Fibroblast of lung (primary cell): ENCODE measurements at regions not wholly inside any gene's neighbourhood (a gene's known extent, or its start where the extent isn't known, plus 50 kb on each side); places are given as distances from the start of the nearest gene placed in this dataset.

Experiments used
- DNase-seq, 2 donors: peaks; one replicate each; pipeline versions ENCODE4 v3.0.0 to v3.0.0-alpha.2; 2010; ENCODE audit warnings: low read depth in 2 of 2
- H2AFZ ChIP-seq: 2 replicates; pipeline ENCODE4 v1.5.1; 2012; ENCODE audit warnings: low read length, control low read depth, inconsistent platforms
- H3K27ac ChIP-seq: 2 replicates; pipeline ENCODE4 v1.5.1; 2011; ENCODE audit warnings: low read length, control low read depth; ENCODE audit not compliant: insufficient read depth
- H3K27me3 ChIP-seq: 2 replicates; pipeline ENCODE4 v1.5.1; 2011; ENCODE audit warnings: mild to moderate bottlenecking, low read length; ENCODE audit not compliant: control insufficient read depth, insufficient read depth
- H3K36me3 ChIP-seq: 2 replicates; pipeline ENCODE4 v1.5.1; 2011; ENCODE audit warnings: low read length; ENCODE audit not compliant: control insufficient read depth, insufficient read depth
- H3K4me1 ChIP-seq: 2 replicates; pipeline ENCODE4 v1.5.1; 2011; ENCODE audit warnings: low read length; ENCODE audit not compliant: control insufficient read depth, insufficient read depth; ENCODE audit errors: extremely low read depth
- H3K4me2 ChIP-seq: 2 replicates; pipeline ENCODE4 v1.5.1; 2011; ENCODE audit warnings: low read length, control low read depth; ENCODE audit not compliant: insufficient read depth; ENCODE audit errors: extremely low read depth
- H3K4me3 ChIP-seq, 4 experiments: fragments of 200-600 bp in 1 of 4; sonication (generic) in 1 of 4; replicated peaks in 1 of 4; 2 replicates each; pipeline ENCODE4 v1.5.1; 2011 to 2016; ENCODE audit warnings: low read length in 4 of 4, low read depth in 3 of 4, mild to moderate bottlenecking in 3 of 4, control low read depth in 2 of 4, inconsistent platforms in 1 of 4, mixed read lengths in 1 of 4; ENCODE audit not compliant: insufficient read depth in 1 of 4; ENCODE audit errors: control extremely low read depth in 1 of 4
- H3K79me2 ChIP-seq: 2 replicates; pipeline ENCODE4 v1.5.1; 2012; ENCODE audit warnings: mild to moderate bottlenecking, low read length, inconsistent platforms; ENCODE audit not compliant: control insufficient read depth, insufficient read depth
- H3K9ac ChIP-seq: 2 replicates; pipeline ENCODE4 v1.5.1; 2011; ENCODE audit warnings: mild to moderate bottlenecking, low read length, control low read depth; ENCODE audit not compliant: insufficient read depth
- H3K9me3 ChIP-seq: 2 replicates; pipeline ENCODE4 v1.5.1; 2012; ENCODE audit warnings: low read depth, low read length; ENCODE audit not compliant: control insufficient read depth, insufficient read depth
- H4K20me1 ChIP-seq: 2 replicates; pipeline ENCODE4 v1.5.1; 2011; ENCODE audit warnings: low read length; ENCODE audit not compliant: control insufficient read depth, insufficient read depth; ENCODE audit errors: extremely low read depth
- EZH2 ChIP-seq: IDR thresholded peaks from 2 replicates; pipeline ENCODE4 v1.5.1; 2012; ENCODE audit warnings: low read length, control low read depth, mild to moderate bottlenecking; ENCODE audit errors: missing control alignments
- TF ChIP-seq, protein P1 (sequence below), 2 donors: IDR thresholded peaks in 1 of 2; conservative IDR thresholded peaks in 1 of 2; 1 replicate in 1 of 2; 2 replicates in 1 of 2; pipeline ENCODE4 v1.5.1; 2011 to 2012; ENCODE audit warnings: low read length in 2 of 2, control low read depth in 1 of 2, inconsistent platforms in 1 of 2, low read depth in 1 of 2, mild to moderate bottlenecking in 1 of 2

DNA sequence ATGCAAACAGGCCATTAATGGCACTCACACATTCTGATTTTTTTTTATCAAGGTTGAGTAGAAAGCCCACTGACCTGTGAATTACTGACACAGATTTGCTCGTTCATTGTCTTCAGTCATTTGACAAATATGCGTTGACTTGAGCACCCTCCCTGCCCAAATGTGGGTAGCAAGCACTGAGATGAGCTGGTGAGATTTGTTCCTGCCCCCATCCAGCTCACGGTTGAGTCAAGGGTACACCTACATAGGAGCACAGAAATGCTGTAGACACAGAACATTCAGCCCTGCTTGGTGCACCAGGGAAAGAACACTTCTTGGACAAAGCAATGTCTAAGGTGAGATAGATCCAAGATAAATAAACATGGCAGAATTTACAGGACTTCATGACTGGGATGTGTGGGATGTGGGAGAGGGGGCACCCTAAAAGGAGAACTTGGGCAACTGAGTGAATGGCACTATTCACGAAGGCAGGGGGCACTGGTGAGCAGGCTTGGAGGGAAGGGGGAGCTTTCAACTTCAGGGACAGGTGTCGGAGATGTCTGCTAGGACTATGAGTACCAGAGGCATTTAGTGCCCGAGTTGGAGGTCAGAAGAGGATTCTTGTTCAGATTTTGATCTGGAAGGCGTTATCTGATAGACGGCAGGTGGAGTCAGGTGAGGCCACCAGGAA, 213.4 kb downstream of the VRK1 start:
- Histone ChIP-seq H3K4me3 (no peak overlapping the region), H4K20me1 (no peaks in the 10 kb centered on the region), H3K27ac (no peak overlapping the region), H3K4me2 (no peak overlapping the region), H3K27me3 (no peaks in the 10 kb centered on the region), H3K79me2 (no peaks in the 10 kb centered on the region), H3K4me1 (no peaks in the 10 kb centered on the region), H3K9ac (no peak overlapping the region), H3K36me3 (no peaks in the 10 kb centered on the region), H3K9me3 (no peaks in the 10 kb centered on the region), H2AFZ (no peak overlapping the region)
- TF ChIP-seq, protein P1, sequence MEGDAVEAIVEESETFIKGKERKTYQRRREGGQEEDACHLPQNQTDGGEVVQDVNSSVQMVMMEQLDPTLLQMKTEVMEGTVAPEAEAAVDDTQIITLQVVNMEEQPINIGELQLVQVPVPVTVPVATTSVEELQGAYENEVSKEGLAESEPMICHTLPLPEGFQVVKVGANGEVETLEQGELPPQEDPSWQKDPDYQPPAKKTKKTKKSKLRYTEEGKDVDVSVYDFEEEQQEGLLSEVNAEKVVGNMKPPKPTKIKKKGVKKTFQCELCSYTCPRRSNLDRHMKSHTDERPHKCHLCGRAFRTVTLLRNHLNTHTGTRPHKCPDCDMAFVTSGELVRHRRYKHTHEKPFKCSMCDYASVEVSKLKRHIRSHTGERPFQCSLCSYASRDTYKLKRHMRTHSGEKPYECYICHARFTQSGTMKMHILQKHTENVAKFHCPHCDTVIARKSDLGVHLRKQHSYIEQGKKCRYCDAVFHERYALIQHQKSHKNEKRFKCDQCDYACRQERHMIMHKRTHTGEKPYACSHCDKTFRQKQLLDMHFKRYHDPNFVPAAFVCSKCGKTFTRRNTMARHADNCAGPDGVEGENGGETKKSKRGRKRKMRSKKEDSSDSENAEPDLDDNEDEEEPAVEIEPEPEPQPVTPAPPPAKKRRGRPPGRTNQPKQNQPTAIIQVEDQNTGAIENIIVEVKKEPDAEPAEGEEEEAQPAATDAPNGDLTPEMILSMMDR (conservative IDR thresholded peaks at IDR 0.05 in 1 of 2, IDR thresholded peaks at IDR 0.05 in 1 of 2; ENCODE audit: low read depth in 1 of 2, low read length in 2 of 2): no peak
- DNase-seq: no peak

DNA sequence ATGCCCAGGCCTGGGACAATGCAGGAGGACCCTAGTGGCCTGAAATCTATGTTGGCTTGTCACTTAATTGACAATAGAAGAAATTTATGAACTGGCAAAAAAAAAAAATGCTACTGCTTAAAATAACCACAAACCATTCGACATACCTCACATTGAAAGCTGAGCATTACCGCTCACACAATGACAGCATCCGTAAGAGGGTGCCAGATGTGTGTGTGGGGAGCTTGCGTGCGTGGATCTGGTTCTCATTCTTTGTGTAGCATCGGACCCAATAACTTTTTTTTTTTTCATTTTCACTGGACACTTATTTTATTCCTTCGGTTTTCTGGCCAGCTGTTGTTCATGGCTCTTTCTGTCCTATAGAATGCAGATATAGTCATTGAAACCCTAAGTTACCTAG, 216.7 kb downstream of the VRK1 start:
- no peaks in the 10 kb centered on the region for H3K9me3 ChIP-seq
- H4K20me1 ChIP-seq: no peaks in the 10 kb centered on the region
- DNase-seq: no peak
- no peaks in the 10 kb centered on the region for H3K27me3 ChIP-seq
- H3K79me2 ChIP-seq: no peaks in the 10 kb centered on the region
- no peak overlapping the region for H3K9ac ChIP-seq
- TF ChIP-seq, protein P1 (conservative IDR thresholded peaks at IDR 0.05 in 1 of 2, IDR thresholded peaks at IDR 0.05 in 1 of 2; ENCODE audit: low read depth in 1 of 2, low read length in 2 of 2): no peak
- no peak for TF ChIP-seq EZH2
- no peak overlapping the region for H3K4me3 ChIP-seq
- H3K4me1 ChIP-seq: no peaks in the 10 kb centered on the region
- H3K27ac ChIP-seq: no peak overlapping the region
- H3K36me3 ChIP-seq: no peaks in the 10 kb centered on the region
- H2AFZ ChIP-seq: no peak overlapping the region
- H3K4me2 ChIP-seq: no peak overlapping the region

DNA sequence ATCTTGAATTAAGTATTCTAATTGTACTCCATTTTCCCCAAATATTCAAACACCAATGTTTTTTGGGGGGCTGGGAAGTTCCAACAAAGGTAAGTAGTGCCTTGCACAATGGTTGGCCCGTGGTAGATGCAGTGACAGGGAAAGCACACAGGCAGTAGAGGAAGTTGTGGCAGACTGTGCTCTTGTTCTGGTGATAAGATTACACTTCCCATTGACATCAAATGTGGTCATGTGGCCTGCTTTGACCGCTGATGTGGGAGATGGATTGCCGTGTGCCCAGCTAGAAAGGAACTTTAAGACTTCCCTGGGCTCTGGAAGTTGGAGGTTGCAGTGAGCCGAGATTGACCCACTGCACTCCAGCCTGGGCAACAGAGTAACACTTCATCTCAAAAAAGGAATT, 223.8 kb downstream of the VRK1 start:
- H4K20me1 ChIP-seq: no peaks in the 10 kb centered on the region
- no peak overlapping the region for H3K4me2 ChIP-seq
- TF ChIP-seq EZH2: no peak
- TF ChIP-seq, protein P1 (conservative IDR thresholded peaks at IDR 0.05 in 1 of 2, IDR thresholded peaks at IDR 0.05 in 1 of 2; ENCODE audit: low read depth in 1 of 2, low read length in 2 of 2): no peak
- no peak overlapping the region for H3K4me3 ChIP-seq
- no peaks in the 10 kb centered on the region for H3K4me1 ChIP-seq
- DNase-seq: no peak
- no peaks in the 10 kb centered on the region for H3K9me3 ChIP-seq
- no peaks in the 10 kb centered on the region for H3K36me3 ChIP-seq
- no peak overlapping the region for H3K27ac ChIP-seq
- H3K9ac ChIP-seq: no peak overlapping the region
- no peak overlapping the region for H2AFZ ChIP-seq
- no peaks in the 10 kb centered on the region for H3K79me2 ChIP-seq
- H3K27me3 ChIP-seq: no peaks in the 10 kb centered on the region
